ENCODE measurements at regions not wholly inside any gene's neighbourhood (a gene's known extent, or its start where the extent isn't known, plus 50 kb on each side); places are given as distances from the start of the nearest gene placed in this dataset.

- DNase-seq (ENCODE audit: low read depth): no peak
These were observed 56.4 kb upstream of the USP44 start for GRCh38 chr12:95607642-95608041.

DNA sequence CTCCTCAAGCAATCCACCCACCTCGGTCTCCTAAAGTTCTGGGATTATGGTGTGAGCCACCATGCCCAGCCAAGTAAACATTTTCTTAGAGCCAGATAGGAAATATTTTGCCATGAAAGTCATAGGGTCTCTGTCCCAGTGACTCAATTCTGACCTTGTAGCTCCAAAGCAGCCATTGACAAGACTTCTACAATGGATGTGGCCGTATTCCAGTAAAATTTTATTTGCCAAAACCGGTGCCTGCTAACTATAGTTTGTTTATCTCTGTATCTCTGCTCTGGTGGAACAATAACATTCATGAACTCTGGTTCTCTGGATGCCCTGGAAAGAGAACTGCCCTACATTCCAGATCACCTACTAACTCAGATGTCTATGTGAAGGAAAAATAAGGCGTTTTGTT, 54.6 kb upstream of the USP44 start:
- peak; percentile 15 for DNase-seq (ENCODE audit: low read depth)

GRCh38 chr12:95605087-95605486, 53.8 kb upstream of the USP44 start:
- peak; percentile 19 for DNase-seq (ENCODE audit: low read depth)

DNA sequence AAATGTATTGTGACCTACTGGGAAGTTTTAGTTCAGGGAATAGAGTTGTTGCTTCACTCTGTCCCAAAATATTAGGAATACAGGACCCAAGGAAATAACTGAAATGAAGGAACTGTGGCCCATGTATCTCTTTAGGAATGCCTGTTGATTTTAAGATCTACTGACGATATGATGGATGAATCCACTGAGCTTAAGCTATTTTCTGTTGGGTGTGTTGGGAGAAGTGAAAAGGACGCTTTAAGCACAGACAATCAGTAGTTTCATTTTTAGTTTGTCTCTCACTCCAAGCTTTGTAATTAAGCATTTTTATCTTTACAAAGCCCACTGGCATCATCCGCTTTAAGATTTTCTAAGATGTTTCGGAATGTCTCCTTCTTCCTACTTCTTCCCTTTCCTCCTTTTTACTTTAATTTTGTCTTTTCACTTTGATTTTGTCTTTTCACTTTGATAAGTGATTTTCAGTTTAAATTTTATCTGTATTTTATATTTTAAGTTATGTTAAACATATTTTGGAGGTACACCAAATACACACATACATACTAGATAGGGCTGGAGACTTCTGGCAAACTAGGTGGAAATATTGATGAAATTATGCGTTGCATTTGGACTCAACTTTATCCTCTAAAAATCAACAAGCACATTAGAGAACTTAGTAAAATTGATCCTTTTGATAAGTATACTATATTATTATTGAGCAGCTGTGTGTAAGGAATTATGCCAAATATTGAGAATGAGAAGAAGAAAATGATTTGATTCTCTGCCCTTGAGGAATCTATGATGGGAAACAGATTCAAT, 52.3 kb upstream of the USP44 start:
- no peak for DNase-seq (ENCODE audit: low read depth)

- peak; percentile 30 for DNase-seq (ENCODE audit: low read depth)
These were observed 50.0 kb upstream of the USP44 start for GRCh38 chr12:95601091-95601961.
